ENCODE measurements at regions not wholly inside any gene's neighbourhood (a gene's known extent, or its start where the extent isn't known, plus 50 kb on each side); places are given as distances from the start of the nearest gene placed in this dataset.

DNA sequence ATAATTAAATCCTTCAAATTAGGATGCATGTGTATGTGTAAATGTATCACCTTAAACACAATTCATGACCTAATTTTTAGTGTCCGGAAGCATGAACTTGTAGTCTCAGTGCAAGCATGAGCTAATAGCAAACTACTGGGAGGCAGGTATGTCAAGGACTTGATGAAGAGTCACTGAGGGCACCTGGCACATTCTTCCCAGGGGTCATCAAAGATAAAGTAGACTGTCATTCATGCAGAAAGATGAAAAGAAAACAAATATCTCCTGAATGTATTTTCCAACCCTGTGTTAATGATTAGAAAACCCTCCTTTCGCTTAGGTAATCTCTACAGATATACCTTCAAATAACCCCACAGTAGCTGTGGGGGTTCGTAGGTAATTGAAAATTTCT is 234.9 kb downstream of the SOCS6 start (continued):
- TF ChIP-seq IRF2 (CRISPR knock-in tag; IDR thresholded peaks at IDR 0.05; ENCODE audit: borderline replicate concordance, low read depth): no peak
- no peak for TF ChIP-seq OVOL2 (CRISPR knock-in tag; IDR thresholded peaks at IDR 0.05; ENCODE audit: borderline replicate concordance)

DNA sequence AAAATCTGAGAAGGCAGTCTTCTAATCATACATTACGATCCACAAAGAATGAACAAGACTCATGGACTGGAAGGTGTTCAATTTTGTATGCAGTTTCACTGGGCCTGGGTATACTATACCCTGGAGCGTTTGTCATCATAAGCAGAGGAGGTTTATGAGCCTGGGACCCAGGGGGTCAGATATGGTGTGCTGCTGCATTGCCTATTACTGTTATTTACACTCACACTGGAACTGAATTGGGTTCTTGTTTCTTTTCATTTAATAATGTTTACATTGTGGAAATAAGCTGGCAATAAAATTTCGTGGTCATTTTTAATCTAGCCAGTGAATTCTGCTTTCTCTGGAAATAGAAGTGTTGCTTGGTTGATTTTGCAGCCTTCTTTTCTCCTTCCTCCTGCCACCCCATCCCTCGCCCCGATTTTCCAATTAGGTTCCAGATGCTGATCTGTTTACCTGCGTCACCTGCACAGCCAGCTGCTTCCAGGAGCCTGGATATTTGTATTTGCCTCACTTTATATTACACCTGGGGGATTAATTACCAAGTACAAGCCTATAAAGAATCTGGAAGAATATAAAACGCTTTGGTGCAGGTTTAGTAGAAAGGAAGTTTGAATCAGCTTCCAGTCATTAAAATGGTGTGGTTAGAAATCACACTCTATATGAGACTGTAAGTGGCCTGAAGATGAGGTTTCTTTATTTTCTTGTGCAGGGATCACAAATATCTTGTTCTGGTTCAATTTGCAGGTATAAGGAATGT is 234.4 kb downstream of the SOCS6 start:
- TF ChIP-seq, protein P1, sequence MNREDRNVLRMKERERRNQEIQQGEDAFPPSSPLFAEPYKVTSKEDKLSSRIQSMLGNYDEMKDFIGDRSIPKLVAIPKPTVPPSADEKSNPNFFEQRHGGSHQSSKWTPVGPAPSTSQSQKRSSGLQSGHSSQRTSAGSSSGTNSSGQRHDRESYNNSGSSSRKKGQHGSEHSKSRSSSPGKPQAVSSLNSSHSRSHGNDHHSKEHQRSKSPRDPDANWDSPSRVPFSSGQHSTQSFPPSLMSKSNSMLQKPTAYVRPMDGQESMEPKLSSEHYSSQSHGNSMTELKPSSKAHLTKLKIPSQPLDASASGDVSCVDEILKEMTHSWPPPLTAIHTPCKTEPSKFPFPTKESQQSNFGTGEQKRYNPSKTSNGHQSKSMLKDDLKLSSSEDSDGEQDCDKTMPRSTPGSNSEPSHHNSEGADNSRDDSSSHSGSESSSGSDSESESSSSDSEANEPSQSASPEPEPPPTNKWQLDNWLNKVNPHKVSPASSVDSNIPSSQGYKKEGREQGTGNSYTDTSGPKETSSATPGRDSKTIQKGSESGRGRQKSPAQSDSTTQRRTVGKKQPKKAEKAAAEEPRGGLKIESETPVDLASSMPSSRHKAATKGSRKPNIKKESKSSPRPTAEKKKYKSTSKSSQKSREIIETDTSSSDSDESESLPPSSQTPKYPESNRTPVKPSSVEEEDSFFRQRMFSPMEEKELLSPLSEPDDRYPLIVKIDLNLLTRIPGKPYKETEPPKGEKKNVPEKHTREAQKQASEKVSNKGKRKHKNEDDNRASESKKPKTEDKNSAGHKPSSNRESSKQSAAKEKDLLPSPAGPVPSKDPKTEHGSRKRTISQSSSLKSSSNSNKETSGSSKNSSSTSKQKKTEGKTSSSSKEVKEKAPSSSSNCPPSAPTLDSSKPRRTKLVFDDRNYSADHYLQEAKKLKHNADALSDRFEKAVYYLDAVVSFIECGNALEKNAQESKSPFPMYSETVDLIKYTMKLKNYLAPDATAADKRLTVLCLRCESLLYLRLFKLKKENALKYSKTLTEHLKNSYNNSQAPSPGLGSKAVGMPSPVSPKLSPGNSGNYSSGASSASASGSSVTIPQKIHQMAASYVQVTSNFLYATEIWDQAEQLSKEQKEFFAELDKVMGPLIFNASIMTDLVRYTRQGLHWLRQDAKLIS (CRISPR knock-in tag; IDR thresholded peaks at IDR 0.05; ENCODE audit: borderline replicate concordance): no peak
- TF ChIP-seq ETV6 (CRISPR knock-in tag; IDR thresholded peaks at IDR 0.05): no peak
- no peak for TF ChIP-seq MAX (CRISPR knock-in tag; IDR thresholded peaks at IDR 0.05)
- TF ChIP-seq ELF4 (CRISPR knock-in tag; IDR thresholded peaks at IDR 0.05; ENCODE audit: low read depth): no peak
- no peak for TF ChIP-seq CREM (CRISPR knock-in tag; IDR thresholded peaks at IDR 0.05)
- TF ChIP-seq ZNF138 (CRISPR knock-in tag; conservative IDR thresholded peaks at IDR 0.05): no peak
- TF ChIP-seq, protein P2, sequence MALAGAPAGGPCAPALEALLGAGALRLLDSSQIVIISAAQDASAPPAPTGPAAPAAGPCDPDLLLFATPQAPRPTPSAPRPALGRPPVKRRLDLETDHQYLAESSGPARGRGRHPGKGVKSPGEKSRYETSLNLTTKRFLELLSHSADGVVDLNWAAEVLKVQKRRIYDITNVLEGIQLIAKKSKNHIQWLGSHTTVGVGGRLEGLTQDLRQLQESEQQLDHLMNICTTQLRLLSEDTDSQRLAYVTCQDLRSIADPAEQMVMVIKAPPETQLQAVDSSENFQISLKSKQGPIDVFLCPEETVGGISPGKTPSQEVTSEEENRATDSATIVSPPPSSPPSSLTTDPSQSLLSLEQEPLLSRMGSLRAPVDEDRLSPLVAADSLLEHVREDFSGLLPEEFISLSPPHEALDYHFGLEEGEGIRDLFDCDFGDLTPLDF (CRISPR knock-in tag; IDR thresholded peaks at IDR 0.05): no peak
- no peak for TF ChIP-seq USF1 (CRISPR knock-in tag; IDR thresholded peaks at IDR 0.05)
- TF ChIP-seq, protein P3, sequence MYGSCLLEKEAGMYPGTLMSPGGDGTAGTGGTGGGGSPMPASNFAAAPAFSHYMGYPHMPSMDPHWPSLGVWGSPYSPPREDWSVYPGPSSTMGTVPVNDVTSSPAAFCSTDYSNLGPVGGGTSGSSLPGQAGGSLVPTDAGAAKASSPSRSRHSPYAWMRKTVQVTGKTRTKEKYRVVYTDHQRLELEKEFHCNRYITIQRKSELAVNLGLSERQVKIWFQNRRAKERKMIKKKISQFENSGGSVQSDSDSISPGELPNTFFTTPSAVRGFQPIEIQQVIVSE (CRISPR knock-in tag; IDR thresholded peaks at IDR 0.05; ENCODE audit: borderline replicate concordance): no peak
- TF ChIP-seq GTF2I (CRISPR knock-in tag; conservative IDR thresholded peaks at IDR 0.05): no peak
- no peak for TF ChIP-seq FOXP4 (CRISPR knock-in tag; IDR thresholded peaks at IDR 0.05)
- TF ChIP-seq E2F4 (CRISPR knock-in tag; IDR thresholded peaks at IDR 0.05; ENCODE audit: borderline replicate concordance, low read depth): no peak
- DNase-seq (ENCODE audit: low spot score) (no peak), ATAC-seq (no peak)
- Mint-ChIP-seq H3K4me3 (no peak overlapping the region), H3K36me3 (peaks cover 65% of the 10 kb centered on the region), H3K4me1 (no peaks in the 10 kb centered on the region), H3K27me3 (ENCODE audit: low read depth) (peaks cover 4% of the 10 kb centered on the region), H3K27ac (no peak overlapping the region), H3K9me3 (peaks cover 83% of the 10 kb centered on the region)
- CTCF ChIA-PET: no interaction called here
- POLR2A ChIA-PET: no interaction called here
